ENCODE measurements at regions not wholly inside any gene's neighbourhood (a gene's known extent, or its start where the extent isn't known, plus 50 kb on each side); places are given as distances from the start of the nearest gene placed in this dataset.

DNA sequence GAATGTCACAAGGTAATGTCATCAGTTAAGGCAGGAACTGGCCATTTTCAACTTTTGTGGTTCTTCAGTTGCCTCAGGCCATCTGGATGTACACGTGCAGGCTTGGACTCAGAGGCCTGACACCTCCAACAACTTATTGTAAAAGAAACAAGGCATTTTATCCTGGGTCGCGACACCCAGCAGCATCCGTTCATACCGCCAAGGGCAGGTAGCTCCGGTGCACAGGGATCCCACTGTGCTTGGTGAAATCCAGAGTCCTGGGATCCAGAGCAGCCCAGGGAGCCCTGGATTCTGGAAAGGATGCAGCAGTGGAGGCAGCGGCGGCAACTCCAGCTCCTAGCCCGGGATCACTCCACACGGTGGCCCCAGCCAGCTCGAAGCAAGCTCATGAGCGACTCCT lies 380.9 kb upstream of the STXBP6 start:
- POLR2A ChIA-PET = no interaction called here

DNA sequence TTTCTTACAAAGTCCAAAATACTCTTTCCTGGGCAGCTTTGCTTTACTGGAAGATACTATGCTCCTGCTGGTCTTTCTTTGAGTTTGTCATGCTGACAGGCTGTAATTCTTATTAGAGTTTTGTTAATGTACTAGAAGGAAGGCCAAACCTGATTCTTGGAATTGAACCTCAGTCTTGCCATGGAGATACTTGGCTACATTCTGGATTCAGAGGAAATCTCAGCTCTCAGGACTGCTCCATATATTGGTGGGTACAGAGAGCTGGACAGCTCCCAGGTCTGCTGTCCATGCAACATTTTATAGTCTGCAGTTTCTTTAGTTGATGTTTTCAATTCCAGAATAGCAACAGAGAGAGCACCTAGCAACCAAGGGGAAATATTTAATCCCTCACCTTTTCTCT lies 363.1 kb upstream of the STXBP6 start:
- no peak overlapping the region for H3K27ac ChIP-seq (ENCODE audit: low read depth, low read length)
- DNase-seq (ENCODE audit: low read depth, low spot score) = no peak
- no peak overlapping the region for H3K4me3 ChIP-seq (ENCODE audit: low read depth, low read length)
- CTCF ChIA-PET = no interaction called here
- POLR2A ChIA-PET = no interaction called here
- H3K9me3 ChIP-seq (ENCODE audit: control insufficient read depth, insufficient read depth, low read length) = peaks cover 22% of the 10 kb centered on the region
- TF ChIP-seq, protein P1, sequence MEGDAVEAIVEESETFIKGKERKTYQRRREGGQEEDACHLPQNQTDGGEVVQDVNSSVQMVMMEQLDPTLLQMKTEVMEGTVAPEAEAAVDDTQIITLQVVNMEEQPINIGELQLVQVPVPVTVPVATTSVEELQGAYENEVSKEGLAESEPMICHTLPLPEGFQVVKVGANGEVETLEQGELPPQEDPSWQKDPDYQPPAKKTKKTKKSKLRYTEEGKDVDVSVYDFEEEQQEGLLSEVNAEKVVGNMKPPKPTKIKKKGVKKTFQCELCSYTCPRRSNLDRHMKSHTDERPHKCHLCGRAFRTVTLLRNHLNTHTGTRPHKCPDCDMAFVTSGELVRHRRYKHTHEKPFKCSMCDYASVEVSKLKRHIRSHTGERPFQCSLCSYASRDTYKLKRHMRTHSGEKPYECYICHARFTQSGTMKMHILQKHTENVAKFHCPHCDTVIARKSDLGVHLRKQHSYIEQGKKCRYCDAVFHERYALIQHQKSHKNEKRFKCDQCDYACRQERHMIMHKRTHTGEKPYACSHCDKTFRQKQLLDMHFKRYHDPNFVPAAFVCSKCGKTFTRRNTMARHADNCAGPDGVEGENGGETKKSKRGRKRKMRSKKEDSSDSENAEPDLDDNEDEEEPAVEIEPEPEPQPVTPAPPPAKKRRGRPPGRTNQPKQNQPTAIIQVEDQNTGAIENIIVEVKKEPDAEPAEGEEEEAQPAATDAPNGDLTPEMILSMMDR (IDR thresholded peaks at IDR 0.05; ENCODE audit: low read depth, low read length) = no peak
- no peaks in the 10 kb centered on the region for H3K27me3 ChIP-seq (ENCODE audit: control insufficient read depth, insufficient read depth, low read length)

More for the DNA sequence above, 380.9 kb upstream of the STXBP6 start:
- Histone ChIP-seq H3K27ac (ENCODE audit: low read depth, low read length) (no peak overlapping the region), H3K9me3 (ENCODE audit: control insufficient read depth, insufficient read depth, low read length) (peaks cover 28% of the 10 kb centered on the region), H3K4me3 (ENCODE audit: low read depth, low read length) (no peak overlapping the region), H3K27me3 (ENCODE audit: control insufficient read depth, insufficient read depth, low read length) (no peaks in the 10 kb centered on the region)
- TF ChIP-seq, protein P1 (IDR thresholded peaks at IDR 0.05; ENCODE audit: low read depth, low read length) = no peak
- CTCF ChIA-PET = no interaction called here
- DNase-seq (ENCODE audit: low read depth, low spot score) = no peak

DNA sequence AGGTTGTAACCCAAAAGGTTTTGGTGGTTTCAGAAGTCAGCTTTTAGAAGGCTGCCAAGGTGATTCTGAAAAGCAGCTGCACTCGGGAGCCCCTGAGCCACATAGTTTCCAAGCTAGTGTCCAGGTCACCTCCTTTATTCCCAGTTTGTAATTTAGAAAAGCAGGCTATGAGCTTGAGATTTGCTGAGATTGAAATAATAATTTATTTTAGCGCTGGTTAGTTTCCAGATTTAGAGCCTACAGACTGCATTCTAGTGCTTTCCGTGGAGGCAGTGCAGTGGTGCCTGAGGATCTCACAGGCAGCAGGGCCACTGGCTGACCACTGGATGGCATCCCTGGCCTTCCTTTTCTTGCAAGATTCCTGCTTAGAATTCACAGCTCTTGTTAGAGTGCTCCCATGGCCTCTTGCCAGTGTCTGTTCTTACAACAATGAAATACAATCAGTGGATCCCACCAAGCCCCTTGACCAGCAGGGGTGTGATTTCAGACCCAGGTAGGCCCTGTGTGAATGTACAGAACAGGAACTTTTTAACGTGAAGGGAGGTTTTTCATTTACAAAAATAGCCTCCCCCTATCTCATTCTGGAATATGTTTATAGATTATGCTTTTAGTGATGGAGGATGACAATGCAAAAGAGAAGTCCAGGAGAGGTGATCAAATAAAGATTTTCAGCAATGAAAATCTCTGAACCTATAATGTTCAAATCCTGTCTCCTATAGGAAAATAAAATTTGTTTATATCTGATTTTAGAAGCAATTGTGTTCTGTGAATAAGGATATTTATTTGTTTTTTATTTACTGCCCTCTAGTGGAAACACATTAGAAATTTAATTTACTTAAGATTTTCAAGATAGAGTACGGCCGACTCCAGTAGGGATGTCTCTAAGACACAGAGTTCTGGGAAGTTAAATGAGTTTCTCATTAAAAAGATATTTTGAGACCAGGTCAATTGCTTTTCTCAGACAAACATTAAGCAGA lies 362.1 kb upstream of the STXBP6 start:
- DNase-seq (ENCODE audit: low read depth, low spot score) = no peak
- ChIA-PET POLR2A (no interaction called here), CTCF (interaction anchor here (0.9 kb wide), 1 partner anchor 702 kb away, joined by 3 read pairs; no protein-coding TSS in a partner anchor)
- peaks cover 20% of the 10 kb centered on the region for H3K9me3 ChIP-seq (ENCODE audit: control insufficient read depth, insufficient read depth, low read length)
- TF ChIP-seq, protein P1 (IDR thresholded peaks at IDR 0.05; ENCODE audit: low read depth, low read length) = no peak
- H3K4me3 ChIP-seq (ENCODE audit: low read depth, low read length) = no peak overlapping the region
- no peak overlapping the region for H3K27ac ChIP-seq (ENCODE audit: low read depth, low read length)
- no peaks in the 10 kb centered on the region for H3K27me3 ChIP-seq (ENCODE audit: control insufficient read depth, insufficient read depth, low read length)

DNA sequence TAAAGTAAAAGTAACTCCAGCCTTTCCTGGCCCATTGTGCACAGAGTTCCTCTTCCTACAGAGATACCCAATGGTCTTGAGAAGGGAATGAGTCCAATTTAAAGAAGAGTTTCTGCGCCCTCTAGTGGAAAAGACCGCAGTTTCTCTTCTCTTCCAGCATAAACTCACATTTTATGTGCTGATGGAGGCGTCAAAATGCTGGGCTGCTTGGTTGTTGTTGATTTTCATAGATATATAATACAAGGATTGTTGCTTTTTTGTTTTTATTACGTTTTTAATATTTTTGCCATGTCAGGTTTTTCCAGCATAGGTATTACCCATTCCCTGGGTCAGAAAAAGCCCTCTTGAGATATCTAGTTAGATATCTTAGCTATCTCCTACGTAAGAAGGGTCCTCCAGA lies 356.9 kb upstream of the STXBP6 start:
- POLR2A ChIA-PET = no interaction called here
- TF ChIP-seq, protein P1 (IDR thresholded peaks at IDR 0.05; ENCODE audit: low read depth, low read length) = no peak
- CTCF ChIA-PET = no interaction called here

DNA sequence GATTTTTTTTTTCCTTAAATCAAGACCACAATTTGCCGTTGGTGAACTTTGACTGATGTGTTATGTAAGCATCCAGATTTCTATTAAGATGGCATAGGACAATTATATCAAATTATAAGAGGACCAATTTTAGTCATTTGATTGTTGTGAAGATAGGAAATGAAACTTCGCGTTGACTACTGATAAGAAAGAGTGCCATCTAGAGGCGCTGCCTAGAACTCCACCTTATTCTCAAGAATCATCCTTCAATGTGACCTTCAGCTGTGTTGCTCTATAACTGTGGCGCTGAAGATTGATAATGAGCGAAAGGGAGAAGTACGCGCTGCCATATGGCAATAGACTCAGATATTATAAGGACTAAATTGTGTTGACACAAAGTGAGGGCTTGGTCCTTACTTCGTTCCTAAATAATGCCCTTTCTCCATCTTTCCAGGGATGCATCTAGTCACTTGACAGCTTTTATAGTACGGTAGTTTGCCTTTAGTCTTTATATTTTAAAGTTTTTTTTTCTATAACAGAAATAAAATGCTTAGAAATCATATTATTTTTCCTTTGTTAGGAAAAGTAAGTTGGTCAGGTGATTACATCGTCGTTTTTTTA lies 350.8 kb upstream of the STXBP6 start:
- no peak for DNase-seq (ENCODE audit: low read depth, low spot score)

More for the DNA sequence above, 356.9 kb upstream of the STXBP6 start:
- no peak for DNase-seq (ENCODE audit: low read depth, low spot score)
- Histone ChIP-seq H3K9me3 (ENCODE audit: control insufficient read depth, insufficient read depth, low read length) (peaks cover 18% of the 10 kb centered on the region), H3K27me3 (ENCODE audit: control insufficient read depth, insufficient read depth, low read length) (no peaks in the 10 kb centered on the region), H3K27ac (ENCODE audit: low read depth, low read length) (no peak overlapping the region), H3K4me3 (ENCODE audit: low read depth, low read length) (no peak overlapping the region)

More for the DNA sequence above, 350.8 kb upstream of the STXBP6 start:
- H3K4me3 ChIP-seq (ENCODE audit: low read depth, low read length) = no peak overlapping the region
- POLR2A ChIA-PET = no interaction called here
- no peak overlapping the region for H3K27ac ChIP-seq (ENCODE audit: low read depth, low read length)
- peaks cover 7% of the 10 kb centered on the region; the same call in 1 of the 2 replicates for H3K9me3 ChIP-seq (ENCODE audit: control insufficient read depth, insufficient read depth, low read length)
- H3K27me3 ChIP-seq (ENCODE audit: control insufficient read depth, insufficient read depth, low read length) = no peaks in the 10 kb centered on the region
- TF ChIP-seq, protein P1 (IDR thresholded peaks at IDR 0.05; ENCODE audit: low read depth, low read length) = peak; percentile 33
- CTCF ChIA-PET = interaction anchor here (0.6 kb wide), 2 partner anchors 30 to 56 kb away, joined by 5 to 7 read pairs; no protein-coding TSS in a partner anchor

Data from AG04450 (cell line).